NCI-H1048 (cell line): ENCODE measurements at regions not wholly inside any gene's neighbourhood (a gene's known extent, or its start where the extent isn't known, plus 50 kb on each side); places are given as distances from the start of the nearest gene placed in this dataset.
"Not testable (repeated sequence)": the region's sequence is repeated elsewhere in the genome, so short reads cannot be mapped to it uniquely, and the experiment has no call there.

Experiments
- DNase-seq: peaks from one replicate; lab custom pipeline; 2025; lab: John Stamatoyannopoulos, UW

- no peak for DNase-seq
Measured at GRCh38 chr4:164318350-164318749, 435.6 kb upstream of the SMIM31 start.

GRCh38 chr4:164319688-164320087 lies 434.2 kb upstream of the SMIM31 start:
- DNase-seq = no peak

GRCh38 chr4:164320847-164321246 lies 433.1 kb upstream of the SMIM31 start:
- no peak for DNase-seq

GRCh38 chr4:164326056-164326455 lies 427.9 kb upstream of the SMIM31 start:
- no peak for DNase-seq

GRCh38 chr4:164337219-164337944 lies 416.5 kb upstream of the SMIM31 start:
- DNase-seq = no peak

- DNase-seq = no peak
Measured at GRCh38 chr4:164343472-164343976, 410.4 kb upstream of the SMIM31 start.

- no peak for DNase-seq
Measured at GRCh38 chr4:164345756-164346155, 408.2 kb upstream of the SMIM31 start.

GRCh38 chr4:164350061-164350460 lies 403.9 kb upstream of the SMIM31 start:
- DNase-seq = no peak

- DNase-seq = not testable (repeated sequence)
Measured at GRCh38 chr4:164350716-164351115, 403.2 kb upstream of the SMIM31 start.

GRCh38 chr4:164357957-164358356 lies 396.0 kb upstream of the SMIM31 start:
- no peak for DNase-seq

- DNase-seq = no peak
Measured at GRCh38 chr4:164358400-164358799, 395.5 kb upstream of the SMIM31 start.

- no peak for DNase-seq
Measured at GRCh38 chr4:164359881-164360280, 394.1 kb upstream of the SMIM31 start.

GRCh38 chr4:164368894-164369293 lies 385.0 kb upstream of the SMIM31 start:
- DNase-seq = no peak

GRCh38 chr4:164373021-164373420 lies 380.9 kb upstream of the SMIM31 start:
- DNase-seq = no peak

GRCh38 chr4:164377277-164377676 lies 376.7 kb upstream of the SMIM31 start:
- DNase-seq = no peak

- no peak for DNase-seq
Measured at GRCh38 chr4:164378361-164378760, 375.6 kb upstream of the SMIM31 start.

- no peak for DNase-seq
Measured at GRCh38 chr4:164379694-164380093, 374.2 kb upstream of the SMIM31 start.

- no peak for DNase-seq
Measured at GRCh38 chr4:164381859-164382258, 372.1 kb upstream of the SMIM31 start.

- DNase-seq = no peak
Measured at GRCh38 chr4:164383058-164383357, 370.9 kb upstream of the SMIM31 start.

GRCh38 chr4:164383358-164384220 lies 370.3 kb upstream of the SMIM31 start:
- DNase-seq = no peak

GRCh38 chr4:164384416-164384815 lies 369.5 kb upstream of the SMIM31 start:
- DNase-seq = no peak

- no peak for DNase-seq
Measured at GRCh38 chr4:164396439-164396838, 357.5 kb upstream of the SMIM31 start.

- DNase-seq = no peak
Measured at GRCh38 chr4:164402554-164402953, 351.4 kb upstream of the SMIM31 start.
